ENCODE measurements at regions not wholly inside any gene's neighbourhood (a gene's known extent, or its start where the extent isn't known, plus 50 kb on each side); places are given as distances from the start of the nearest gene placed in this dataset.
"Not testable (repeated sequence)": the region's sequence is repeated elsewhere in the genome, so short reads cannot be mapped to it uniquely, and the experiment has no call there.

DNA sequence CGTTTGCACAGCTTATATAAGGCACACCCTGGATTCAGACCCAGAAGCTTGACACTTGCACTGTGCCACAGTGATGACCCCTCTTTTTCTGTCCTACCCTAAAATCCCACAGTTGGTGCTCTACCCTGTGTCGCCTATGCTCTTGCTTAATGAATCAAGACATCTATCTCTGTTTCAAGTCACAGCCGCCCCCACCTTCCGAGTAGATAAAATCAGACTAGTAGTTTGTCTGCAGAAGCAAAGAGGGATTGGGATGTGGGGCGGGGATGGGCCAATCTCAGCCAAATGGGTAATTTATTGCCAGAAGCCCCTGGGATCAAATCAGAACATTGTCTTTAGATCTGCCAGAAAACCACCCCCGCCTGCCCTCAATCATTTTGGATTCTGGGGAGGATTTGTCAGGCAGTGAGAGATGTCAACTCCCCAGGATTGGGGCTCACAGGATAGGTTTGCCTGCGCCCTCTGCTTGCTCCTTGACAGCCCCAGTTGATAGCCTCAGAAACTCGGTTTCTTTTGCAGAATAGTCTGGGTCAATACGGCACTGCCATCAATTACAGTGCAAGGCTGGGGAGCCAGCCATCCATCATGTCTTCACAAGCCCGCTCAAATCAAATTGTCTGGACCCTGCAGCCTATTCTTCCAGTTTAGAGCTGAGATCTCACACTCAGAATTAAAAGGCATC is 520.8 kb downstream of the GRIN2A start:
- DNase-seq, result no peak

DNA sequence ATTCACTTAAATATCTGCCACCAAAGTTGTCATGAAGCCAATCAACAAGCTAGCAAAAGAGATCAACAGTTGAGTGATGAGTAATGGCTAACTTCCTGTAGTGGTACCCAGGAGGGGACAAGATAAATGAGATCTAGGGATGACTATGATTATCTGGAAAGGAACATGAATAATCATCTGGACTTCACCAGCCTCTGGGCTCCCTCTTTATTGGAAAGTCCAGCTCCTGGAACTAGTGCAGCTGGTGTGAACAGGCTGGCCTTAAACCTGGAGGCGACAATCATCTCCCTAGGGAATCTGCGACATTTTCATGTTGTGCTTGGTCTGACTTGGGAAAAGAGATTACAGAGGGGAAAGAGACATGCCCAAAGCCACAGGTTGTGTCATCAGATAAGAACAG is 518.6 kb downstream of the GRIN2A start:
- no peak for DNase-seq

DNA sequence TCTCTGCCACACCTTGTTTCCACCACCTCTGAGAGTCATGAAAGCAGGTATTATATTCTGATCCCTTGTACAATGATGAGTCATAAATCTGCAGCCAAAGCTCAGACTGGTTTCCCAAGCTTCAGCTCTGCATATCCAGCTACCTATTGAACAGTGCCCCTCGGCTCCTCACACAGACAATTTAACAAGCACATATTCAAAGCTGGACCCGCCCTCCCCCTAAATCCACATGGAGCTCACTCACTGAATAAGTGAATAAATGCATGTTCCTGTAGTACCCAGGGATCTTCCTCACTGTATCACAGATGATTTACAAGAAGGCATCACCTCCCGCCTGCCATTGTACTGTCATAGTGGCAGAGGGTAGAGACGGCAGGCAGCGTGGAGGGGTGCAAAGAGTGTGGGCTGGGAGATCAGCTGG is 516.4 kb downstream of the GRIN2A start:
- DNase-seq, result no peak

DNA sequence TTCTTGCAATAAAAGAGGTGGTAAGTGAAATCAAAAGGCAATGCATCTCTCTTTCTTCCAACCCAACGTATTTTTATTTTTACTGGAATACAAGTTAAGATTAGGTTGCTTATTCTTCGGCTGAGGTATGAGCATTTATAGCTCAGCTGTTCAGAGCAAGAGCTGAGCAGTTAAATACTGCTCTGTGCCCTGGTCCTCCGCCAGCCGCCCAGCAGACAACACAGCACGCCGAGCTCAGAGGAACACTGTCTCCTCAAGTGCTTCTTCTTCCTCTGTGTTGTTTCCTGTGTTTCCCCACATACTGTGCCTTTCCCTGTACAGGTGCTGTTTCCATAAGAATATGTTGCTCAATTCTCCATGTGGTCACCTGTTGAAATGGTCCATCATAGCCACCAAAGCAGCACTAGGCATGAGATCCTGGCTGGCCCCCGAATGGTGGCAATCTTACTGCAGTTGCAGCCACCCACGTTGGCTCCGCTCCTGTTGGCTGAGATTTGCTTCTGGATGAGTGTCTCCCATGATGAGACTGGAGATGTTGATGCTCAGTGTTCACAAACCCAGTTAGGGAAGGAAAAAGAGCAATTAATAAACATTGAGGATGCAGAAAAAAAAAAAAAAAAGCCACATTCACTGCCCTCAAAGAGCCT is 515.3 kb downstream of the GRIN2A start:
- no peak for DNase-seq

DNA sequence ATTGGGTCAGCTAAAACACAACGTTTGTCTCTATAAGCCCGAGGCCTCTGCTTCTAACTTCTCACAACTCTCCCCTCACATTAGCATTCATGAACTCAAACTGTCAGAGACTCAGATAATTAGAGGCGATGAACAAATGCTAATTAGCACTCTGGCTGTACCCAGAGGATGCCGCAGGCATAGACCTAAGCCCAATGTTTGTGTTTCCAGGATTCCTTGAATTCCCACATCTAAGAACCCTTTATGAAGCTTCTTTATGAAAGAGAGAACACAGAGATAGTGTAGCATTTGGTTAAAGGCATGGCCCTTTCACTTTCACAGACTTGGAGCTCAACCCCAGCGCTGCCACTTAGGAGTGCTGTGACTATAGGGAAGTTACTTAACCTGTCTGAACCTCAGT is 512.2 kb downstream of the GRIN2A start:
- no peak for DNase-seq

DNA sequence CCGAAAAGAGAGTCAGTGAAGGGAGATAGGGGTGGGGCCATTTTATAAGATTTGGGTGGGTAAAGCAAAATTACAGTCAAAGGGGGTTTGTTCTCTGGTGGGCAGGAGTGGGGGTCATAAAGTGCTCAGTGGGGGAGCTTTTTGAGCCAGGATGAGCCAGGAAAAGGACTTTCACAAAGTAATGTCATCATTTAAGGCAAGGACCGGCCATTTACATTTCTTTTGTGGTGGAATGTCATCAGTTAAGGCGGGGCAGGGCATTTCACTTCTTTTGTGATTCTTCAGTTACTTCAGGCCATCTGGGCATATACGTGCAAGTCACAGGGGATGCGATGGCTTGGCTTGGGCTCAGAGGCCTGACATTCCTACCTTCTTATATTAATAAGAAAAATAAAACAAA is 511.6 kb downstream of the GRIN2A start:
- not testable (repeated sequence) for DNase-seq

DNA sequence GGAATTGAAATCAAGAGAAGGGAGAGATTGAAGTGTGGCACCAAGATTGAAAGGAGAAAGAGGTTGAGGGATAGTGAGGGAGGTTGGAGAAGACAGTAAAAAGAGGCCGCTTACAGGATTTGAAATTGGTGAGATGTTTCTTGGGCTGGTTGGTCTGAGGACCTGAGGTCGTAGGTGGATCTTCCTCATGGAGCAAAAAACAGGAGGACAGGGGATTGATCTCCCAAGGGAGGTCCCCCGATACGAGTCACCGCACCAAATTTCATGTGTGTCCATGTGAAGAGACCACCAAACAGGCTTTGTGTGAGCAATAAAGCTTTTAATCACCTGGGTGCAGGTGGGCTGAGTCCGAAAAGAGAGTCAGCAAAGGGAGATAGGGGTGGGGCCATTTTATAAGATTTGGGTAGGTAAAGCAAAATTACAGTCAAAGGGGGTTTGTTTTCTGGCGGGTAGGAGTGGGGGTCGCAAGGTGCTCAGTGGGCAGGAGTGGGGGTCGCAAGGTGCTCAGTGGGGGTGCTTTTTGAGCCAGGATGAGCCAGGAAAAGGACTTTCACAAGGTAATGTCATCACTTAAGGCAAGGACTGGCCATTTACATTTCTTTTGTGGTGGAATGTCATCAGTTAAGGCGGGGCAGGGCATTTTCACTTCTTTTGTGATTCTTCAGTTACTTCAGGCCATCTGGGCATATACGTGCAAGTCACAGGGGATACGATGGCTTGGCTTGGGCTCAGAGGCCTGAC is 505.5 kb downstream of the GRIN2A start:
- not testable (repeated sequence) for DNase-seq

DNA sequence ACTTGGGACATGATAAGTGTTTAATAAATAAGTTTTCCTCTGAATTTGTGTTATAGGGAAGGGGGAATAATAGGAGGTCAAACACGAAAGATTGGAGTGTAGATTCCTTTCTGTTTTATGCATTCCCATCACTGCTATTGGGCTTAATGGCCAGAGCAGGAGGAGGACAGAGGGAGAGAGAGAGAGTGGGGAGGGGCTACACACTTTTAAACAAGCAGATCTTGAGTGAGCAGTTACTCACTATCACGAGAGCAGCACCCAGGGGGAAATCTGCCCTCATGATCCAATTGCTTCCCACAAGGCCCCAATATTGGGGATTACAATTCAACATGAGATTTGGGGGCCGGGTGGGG is 505.0 kb downstream of the GRIN2A start:
- DNase-seq, result no peak

DNA sequence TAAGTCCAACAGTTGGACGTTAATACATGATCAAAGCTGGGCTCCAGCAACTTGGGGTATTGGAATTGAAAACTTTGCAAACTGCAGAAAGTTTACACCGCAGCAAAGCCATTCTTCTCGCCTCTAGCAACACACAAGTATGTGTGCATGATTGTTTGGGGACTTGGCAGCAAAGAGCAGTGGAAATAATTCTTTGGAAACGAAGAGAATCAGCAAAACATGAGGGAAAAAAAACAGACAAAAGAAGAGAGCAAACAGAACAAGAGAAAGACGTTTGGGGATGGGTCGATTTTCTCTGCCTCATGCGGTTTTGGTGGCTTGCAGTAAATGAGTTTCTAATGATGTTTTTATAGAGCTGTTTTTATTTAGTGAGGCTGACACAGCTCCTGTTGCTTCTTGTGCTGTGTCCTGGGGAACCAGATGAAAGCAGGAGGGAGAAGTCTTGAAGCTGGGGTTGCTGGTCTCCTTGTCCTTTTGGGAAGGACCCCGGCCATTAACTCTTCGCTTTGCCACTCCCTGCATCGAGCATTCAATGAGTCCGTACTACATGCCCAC is 502.9 kb downstream of the GRIN2A start:
- DNase-seq, result no peak

DNA sequence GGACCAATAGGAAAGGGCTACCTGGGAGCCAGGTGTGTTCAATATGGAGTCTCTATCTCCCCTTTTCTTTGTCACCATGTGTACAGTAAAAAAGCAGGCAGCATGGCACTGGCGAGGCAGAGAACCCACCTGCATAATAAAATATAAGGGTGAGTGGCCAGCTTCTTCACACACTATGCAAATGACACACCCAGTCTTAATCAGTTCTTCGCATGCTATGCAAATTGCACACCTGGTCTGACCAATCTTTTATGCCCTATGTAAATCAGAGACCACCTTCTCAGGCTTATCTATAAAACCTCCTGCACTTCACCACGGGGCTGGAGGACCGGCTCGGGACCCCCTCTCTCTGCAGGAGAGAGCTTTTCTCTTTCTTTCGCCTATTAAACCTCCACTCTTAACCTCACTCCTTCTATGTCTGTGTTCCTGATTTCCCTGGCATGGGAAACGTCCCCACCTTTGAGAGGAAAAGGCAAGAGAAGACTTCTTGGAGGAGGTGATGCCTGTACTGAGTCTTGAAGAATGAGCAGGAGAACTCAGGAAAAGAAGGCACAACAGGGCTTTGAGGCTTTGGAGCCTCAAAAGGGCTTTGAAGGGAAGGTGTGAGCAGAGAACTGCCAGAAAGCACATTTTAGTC is 502.1 kb downstream of the GRIN2A start:
- no peak for DNase-seq

DNA sequence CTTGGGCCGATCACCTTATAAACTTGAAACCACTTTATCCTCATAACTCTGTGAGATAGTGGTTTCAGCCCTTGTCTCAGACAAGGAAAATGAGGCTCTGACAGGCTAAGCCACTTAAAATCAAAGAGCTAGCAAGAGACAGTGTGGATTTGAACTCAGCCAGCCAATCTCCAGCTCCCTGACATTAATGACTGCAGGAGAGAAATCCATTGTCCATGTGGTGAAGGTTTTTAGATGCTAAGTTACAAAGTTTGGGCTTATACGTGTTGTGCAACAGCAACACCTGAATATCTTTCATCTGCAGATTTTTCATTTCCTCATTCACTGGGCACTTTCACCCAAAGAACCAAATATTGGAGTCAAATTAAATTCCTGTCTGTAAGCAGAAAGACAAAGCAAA is 501.3 kb downstream of the GRIN2A start:
- DNase-seq, result no peak

DNA sequence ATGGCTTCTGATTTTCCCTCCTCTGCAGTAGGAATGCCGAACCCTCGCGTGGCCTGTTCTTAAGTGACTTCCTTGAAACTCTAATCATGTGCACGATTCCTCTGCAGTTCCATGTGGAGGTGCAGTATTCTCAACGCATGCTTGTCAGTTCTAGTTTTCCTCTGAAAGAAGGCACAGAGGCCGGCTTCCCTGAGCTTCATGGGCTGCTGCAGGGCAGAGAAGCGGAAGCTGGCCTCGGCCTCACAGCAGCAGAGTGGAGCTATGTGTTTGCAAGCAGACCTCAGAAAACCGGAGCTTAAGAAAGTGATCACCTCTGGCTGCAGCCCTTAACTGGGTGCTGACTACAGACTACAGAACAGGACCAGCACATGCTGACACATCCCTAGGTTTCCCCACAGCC is 500.7 kb downstream of the GRIN2A start:
- DNase-seq, result no peak

DNA sequence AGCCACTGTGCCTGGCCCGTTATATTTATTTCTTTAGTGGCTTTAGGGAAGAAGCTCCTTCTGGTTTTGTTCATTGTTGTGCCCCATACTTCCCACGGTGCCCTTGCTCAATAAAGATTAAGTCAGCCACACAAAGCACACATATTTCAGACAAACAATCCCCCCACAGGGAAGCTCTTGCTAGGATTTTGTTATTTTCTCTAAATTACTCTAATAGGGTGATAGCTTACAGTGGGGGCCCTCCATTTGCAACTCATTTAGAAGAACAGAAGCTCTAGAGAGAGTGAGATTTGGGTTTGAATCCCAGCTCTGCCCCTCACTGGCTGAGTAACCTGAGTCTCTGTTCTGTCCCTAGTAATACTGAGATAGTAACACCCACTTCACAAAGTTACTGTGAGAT is 499.9 kb downstream of the GRIN2A start:
- no peak for DNase-seq

DNA sequence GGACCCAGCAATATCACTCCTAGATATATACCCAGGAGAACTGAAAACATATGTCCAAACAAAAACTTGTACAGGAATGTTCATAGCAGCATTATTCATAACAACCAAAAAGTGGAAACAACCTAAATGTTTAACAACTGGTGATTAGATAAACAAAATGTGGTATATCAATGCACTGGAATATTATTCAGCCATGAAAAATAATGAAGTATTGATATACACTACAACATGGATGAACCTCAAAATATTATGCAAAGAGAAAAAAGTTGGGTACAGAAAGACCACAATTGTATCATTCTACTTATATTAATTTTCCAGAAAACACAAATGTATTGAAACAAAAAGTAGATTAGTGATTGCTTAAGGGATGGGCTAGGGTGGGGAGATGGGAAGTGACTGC is 498.6 kb downstream of the GRIN2A start:
- DNase-seq, result no peak

DNA sequence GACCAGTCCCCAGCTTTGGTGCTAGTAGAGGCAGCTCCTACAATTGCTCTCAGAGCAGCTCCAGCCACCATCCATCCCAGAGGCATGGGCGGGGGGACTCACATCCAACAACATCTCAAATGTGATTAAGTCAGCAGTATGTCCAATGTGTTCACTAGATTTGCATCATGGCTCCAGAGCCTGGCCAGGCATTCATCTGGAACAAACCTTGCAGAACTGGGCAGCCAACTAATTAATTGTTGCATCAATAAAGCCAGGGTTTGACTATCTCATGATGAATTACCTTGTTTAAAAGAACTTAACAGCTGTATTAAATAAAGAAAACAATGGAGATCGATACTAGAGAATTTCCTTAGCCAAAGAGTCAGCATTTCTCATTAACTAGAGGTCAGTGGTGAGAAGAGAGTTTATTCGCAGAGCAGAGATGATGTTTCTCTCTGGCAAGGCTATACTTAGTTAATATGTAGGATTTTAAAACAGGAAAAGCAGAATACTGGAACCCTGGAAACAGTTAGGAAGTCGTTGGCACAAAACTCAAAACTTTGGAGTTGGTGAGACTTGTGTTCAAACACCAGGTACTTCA is 494.4 kb downstream of the GRIN2A start:
- no peak for DNase-seq

DNA sequence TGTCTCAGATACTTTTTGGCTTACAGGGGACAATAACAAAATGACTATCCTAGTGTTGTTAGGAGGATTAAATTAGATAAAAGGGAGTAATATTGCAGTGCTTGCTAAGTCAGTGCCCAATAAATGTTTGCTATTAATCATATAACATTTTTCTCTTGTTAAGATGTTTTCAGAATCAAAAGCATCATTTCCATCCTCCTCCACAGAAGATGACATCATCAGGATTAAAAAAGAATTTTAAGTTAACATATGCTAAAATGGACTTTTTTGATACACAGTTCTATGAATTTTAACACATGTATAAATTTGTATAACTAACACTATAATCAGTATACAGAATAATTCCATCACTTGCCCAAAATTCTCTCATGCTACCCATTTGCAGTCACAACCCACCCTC is 492.6 kb downstream of the GRIN2A start:
- DNase-seq, result no peak

DNA sequence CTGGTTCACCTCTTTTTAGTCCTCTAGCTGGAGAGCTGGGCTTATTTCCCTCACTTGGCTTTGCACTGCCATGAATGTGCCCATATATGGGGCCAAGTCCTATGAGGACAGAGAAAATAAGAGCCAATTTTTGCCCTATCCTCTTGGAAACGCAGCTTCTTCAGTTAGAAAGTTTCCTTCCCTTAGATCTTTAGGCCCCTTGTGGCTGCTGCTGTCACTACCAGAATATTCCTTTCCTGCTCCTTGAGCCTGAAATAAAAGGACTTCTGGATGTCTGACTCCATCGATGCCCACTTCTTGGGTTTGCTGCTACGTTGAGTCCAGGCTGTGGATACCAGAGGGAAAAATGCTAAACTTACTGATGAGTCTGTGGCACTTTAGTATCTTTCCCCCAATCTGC is 487.1 kb downstream of the GRIN2A start:
- DNase-seq, result no peak

All from inflammatory macrophage treated with lipopolysaccharide for 4 hours (primary cell).